ENCODE measurements at regions not wholly inside any gene's neighbourhood (a gene's known extent, or its start where the extent isn't known, plus 50 kb on each side); places are given as distances from the start of the nearest gene placed in this dataset.

- no peak for TF ChIP-seq CTCF (IDR thresholded peaks at IDR 0.05; ENCODE audit: borderline replicate concordance, extremely low read depth, low read length, poor library complexity, severe bottlenecking)
- TF ChIP-seq EZH2 (IDR thresholded peaks at IDR 0.05; ENCODE audit: borderline replicate concordance, low read depth, low read length, severe bottlenecking) = no peak
These were observed 455.0 kb upstream of the FTMT start for GRCh38 chr5:121396716-121397115.
